SK-N-MC (cell line): ENCODE measurements at regions not wholly inside any gene's neighbourhood (a gene's known extent, or its start where the extent isn't known, plus 50 kb on each side); places are given as distances from the start of the nearest gene placed in this dataset.

Experiments
- EZH2 ChIP-seq: fragments of 200-600 bp; sonication (generic); IDR thresholded peaks from one replicate; pipeline ENCODE4 v1.6.1; 2017; ENCODE audit warnings: antibody characterized with exemption
- FOXP2 ChIP-seq: optimal IDR thresholded peaks from 2 replicates; pipeline ENCODE3; 2011; ENCODE audit warnings: mild to moderate bottlenecking, moderate library complexity; ENCODE audit not compliant: insufficient read depth; ENCODE audit errors: extremely low read length, control extremely low read depth

- TF ChIP-seq FOXP2 = no peak
- TF ChIP-seq EZH2 = no peak
Observed at GRCh38 chr4:55186123-55186522, 60.7 kb upstream of the KDR start.
